Hepatocyte (in vitro differentiated cells): ENCODE measurements at regions not wholly inside any gene's neighbourhood (a gene's known extent, or its start where the extent isn't known, plus 50 kb on each side); places are given as distances from the start of the nearest gene placed in this dataset.
"Not testable (repeated sequence)": the region's sequence is repeated elsewhere in the genome, so short reads cannot be mapped to it uniquely, and the experiment has no call there.

Source experiments
- DNase-seq: peaks from one replicate; pipeline ENCODE4 v3.0.0-alpha.2; 2016; ENCODE audit warnings: low spot score
- H2AFZ ChIP-seq: fragments of 200-600 bp; sonication (generic); 2 replicates; pipeline ENCODE4 v1.6.0; 2016; ENCODE audit warnings: antibody characterized with exemption, mild to moderate bottlenecking
- H3K27ac ChIP-seq: fragments of 200-600 bp; sonication (generic); 2 replicates; pipeline ENCODE4 v1.5.1; 2016; ENCODE audit warnings: mild to moderate bottlenecking
- H3K27me3 ChIP-seq: fragments of 200-600 bp; sonication (generic); 2 replicates; pipeline ENCODE4 v1.6.1; 2016
- H3K36me3 ChIP-seq: fragments of 200-600 bp; sonication (generic); replicated peaks from 2 replicates; pipeline ENCODE4 v1.5.1; 2016; ENCODE audit warnings: low read depth; ENCODE audit not compliant: insufficient read depth
- H3K4me1 ChIP-seq: fragments of 200-600 bp; sonication (generic); 2 replicates; pipeline ENCODE4 v1.5.1; 2016; ENCODE audit warnings: mild to moderate bottlenecking, moderate library complexity; ENCODE audit not compliant: insufficient read depth
- H3K4me2 ChIP-seq: fragments of 200-600 bp; sonication (generic); 2 replicates; pipeline ENCODE4 v1.6.0; 2016
- H3K4me3 ChIP-seq: fragments of 200-600 bp; sonication (generic); 2 replicates; pipeline ENCODE4 v1.5.1; 2016; ENCODE audit warnings: mild to moderate bottlenecking
- H3K79me2 ChIP-seq: fragments of 200-600 bp; sonication (generic); 2 replicates; pipeline ENCODE4 v1.6.0; 2017; ENCODE audit warnings: mild to moderate bottlenecking
- H3K9me2 ChIP-seq: fragments of 200-600 bp; sonication (generic); replicated peaks from 2 replicates; pipeline ENCODE4 v1.6.0; 2017; ENCODE audit warnings: mild to moderate bottlenecking; ENCODE audit not compliant: insufficient read depth
- H3K9me3 ChIP-seq: fragments of 200-600 bp; sonication (generic); 2 replicates; pipeline ENCODE4 v1.5.1; 2016; ENCODE audit warnings: low read depth, mild to moderate bottlenecking
- H4K20me1 ChIP-seq: fragments of 200-600 bp; sonication (generic); 2 replicates; pipeline ENCODE4 v1.6.0; 2016; ENCODE audit warnings: mild to moderate bottlenecking; ENCODE audit not compliant: insufficient read depth, poor library complexity, severe bottlenecking
- CTCF ChIP-seq: fragments of 200-600 bp; sonication (generic); IDR thresholded peaks from 2 replicates; pipeline ENCODE4 v1.5.1; 2016; ENCODE audit warnings: antibody characterized with exemption, mild to moderate bottlenecking; ENCODE audit not compliant: poor library complexity
- EZH2 ChIP-seq: fragments of 200-600 bp; sonication (generic); IDR thresholded peaks from 2 replicates; pipeline ENCODE4 v1.6.1; 2016; ENCODE audit warnings: antibody characterized with exemption, mild to moderate bottlenecking, borderline replicate concordance
- EZH2phosphoT487 ChIP-seq: fragments of 200-600 bp; sonication (generic); IDR thresholded peaks from one replicate; pipeline ENCODE4 v1.6.1; 2018; ENCODE audit warnings: antibody characterized with exemption, mild to moderate bottlenecking, low read depth, moderate library complexity; ENCODE audit not compliant: unreplicated experiment, severe bottlenecking
- WGBS: methylation state at CpG from one replicate; pipeline ENCODE4 v1.1.6; 2016; ENCODE audit warnings: low lambda C conversion rate; ENCODE audit errors: missing lambda C conversion rate; 5-methylcytosine and 5-hydroxymethylcytosine counted together

DNA sequence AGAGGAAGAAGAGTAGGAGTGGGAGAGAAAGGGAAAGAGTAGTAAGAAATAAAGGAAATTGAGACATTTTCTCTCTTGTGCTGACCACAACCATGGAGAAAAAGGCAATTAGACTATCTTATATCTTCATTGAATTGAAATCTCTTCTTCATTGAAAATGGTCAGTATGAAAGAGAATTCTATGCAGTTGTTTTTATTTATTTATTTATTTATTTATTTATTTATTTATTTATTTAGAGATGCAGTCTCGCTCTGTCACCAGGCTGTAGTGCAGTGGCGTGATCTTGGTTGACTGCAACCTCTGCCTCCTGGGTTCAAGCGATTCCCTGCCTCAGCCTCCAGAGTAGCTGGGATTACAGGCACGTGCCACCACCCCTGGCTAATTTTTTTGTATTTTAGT lies 447.1 kb downstream of the PTPRC start:
- TF ChIP-seq EZH2phosphoT487: no peak
- TF ChIP-seq EZH2: no peak
- no peak for TF ChIP-seq CTCF
- Histone ChIP-seq H3K79me2 (no peaks in the 10 kb centered on the region), H3K4me1 (no peaks in the 10 kb centered on the region), H3K4me2 (no peak overlapping the region), H3K36me3 (no peaks in the 10 kb centered on the region), H3K4me3 (no peak overlapping the region), H4K20me1 (no peaks in the 10 kb centered on the region), H2AFZ (no peak overlapping the region), H3K27ac (no peak overlapping the region), H3K9me3 (no peaks in the 10 kb centered on the region), H3K27me3 (no peaks in the 10 kb centered on the region), H3K9me2 (no peaks in the 10 kb centered on the region)
- no peak for DNase-seq
- 93% methylated on average over 4 of the region's 4 CpGs for WGBS

GRCh38 chr1:199087144-199087543 lies 448.3 kb downstream of the PTPRC start:
- Histone ChIP-seq H4K20me1 (no peaks in the 10 kb centered on the region), H3K4me3 (no peak overlapping the region), H3K4me2 (no peak overlapping the region), H3K9me2 (no peaks in the 10 kb centered on the region), H3K27me3 (no peaks in the 10 kb centered on the region), H2AFZ (no peak overlapping the region), H3K27ac (no peak overlapping the region), H3K79me2 (no peaks in the 10 kb centered on the region), H3K36me3 (no peaks in the 10 kb centered on the region), H3K4me1 (no peaks in the 10 kb centered on the region), H3K9me3 (no peaks in the 10 kb centered on the region)
- WGBS: 98% methylated on average over 2 of the region's 2 CpGs
- TF ChIP-seq CTCF: no peak
- TF ChIP-seq EZH2: no peak
- no peak for TF ChIP-seq EZH2phosphoT487
- no peak for DNase-seq

GRCh38 chr1:199089393-199090122 lies 450.7 kb downstream of the PTPRC start:
- Histone ChIP-seq H4K20me1 (no peaks in the 10 kb centered on the region), H3K4me2 (no peak overlapping the region), H3K27me3 (no peaks in the 10 kb centered on the region), H3K4me1 (no peaks in the 10 kb centered on the region), H3K9me3 (no peaks in the 10 kb centered on the region), H2AFZ (no peak overlapping the region), H3K36me3 (no peaks in the 10 kb centered on the region), H3K4me3 (no peak overlapping the region), H3K79me2 (no peaks in the 10 kb centered on the region), H3K27ac (no peak overlapping the region), H3K9me2 (no peaks in the 10 kb centered on the region)
- WGBS: 81% methylated on average over 3 of the region's 3 CpGs
- no peak for TF ChIP-seq EZH2phosphoT487
- no peak for TF ChIP-seq CTCF
- TF ChIP-seq EZH2: no peak
- no peak for DNase-seq

- 62% methylated on average over 1 of the region's 1 CpG for WGBS
Observed at GRCh38 chr1:199095628-199096027, 456.8 kb downstream of the PTPRC start.

More at GRCh38 chr1:199095628-199096027, 456.8 kb downstream of the PTPRC start:
- not testable (repeated sequence) for H3K36me3 ChIP-seq, H3K9me2 ChIP-seq, H3K4me2 ChIP-seq, H2AFZ ChIP-seq, H3K9me3 ChIP-seq, H3K4me1 ChIP-seq, H4K20me1 ChIP-seq, H3K27ac ChIP-seq, DNase-seq, H3K79me2 ChIP-seq, H3K4me3 ChIP-seq, H3K27me3 ChIP-seq
